ENCODE measurements at regions not wholly inside any gene's neighbourhood (a gene's known extent, or its start where the extent isn't known, plus 50 kb on each side); places are given as distances from the start of the nearest gene placed in this dataset.

DNA sequence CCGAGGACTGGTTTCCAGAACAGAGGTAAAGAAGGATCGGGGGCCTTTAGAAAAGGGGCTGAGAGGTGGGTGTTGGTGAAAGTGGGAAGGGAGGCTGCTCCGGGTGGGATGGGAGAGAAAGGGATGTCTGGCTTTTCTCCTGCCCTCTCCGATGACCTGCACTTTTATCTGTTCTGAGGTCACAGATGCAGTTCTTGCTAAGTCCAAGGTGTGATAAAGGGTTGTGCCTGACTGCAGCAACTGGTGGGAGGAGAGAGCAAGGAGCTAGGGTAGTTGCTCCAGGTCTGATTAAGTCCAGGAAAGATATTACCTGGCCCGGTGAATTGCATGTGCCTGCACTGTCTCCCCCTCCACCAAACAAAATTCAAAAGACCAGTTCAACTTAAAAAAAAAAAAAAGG is 145.6 kb upstream of the SOX4 start:
- TF ChIP-seq, protein P1, sequence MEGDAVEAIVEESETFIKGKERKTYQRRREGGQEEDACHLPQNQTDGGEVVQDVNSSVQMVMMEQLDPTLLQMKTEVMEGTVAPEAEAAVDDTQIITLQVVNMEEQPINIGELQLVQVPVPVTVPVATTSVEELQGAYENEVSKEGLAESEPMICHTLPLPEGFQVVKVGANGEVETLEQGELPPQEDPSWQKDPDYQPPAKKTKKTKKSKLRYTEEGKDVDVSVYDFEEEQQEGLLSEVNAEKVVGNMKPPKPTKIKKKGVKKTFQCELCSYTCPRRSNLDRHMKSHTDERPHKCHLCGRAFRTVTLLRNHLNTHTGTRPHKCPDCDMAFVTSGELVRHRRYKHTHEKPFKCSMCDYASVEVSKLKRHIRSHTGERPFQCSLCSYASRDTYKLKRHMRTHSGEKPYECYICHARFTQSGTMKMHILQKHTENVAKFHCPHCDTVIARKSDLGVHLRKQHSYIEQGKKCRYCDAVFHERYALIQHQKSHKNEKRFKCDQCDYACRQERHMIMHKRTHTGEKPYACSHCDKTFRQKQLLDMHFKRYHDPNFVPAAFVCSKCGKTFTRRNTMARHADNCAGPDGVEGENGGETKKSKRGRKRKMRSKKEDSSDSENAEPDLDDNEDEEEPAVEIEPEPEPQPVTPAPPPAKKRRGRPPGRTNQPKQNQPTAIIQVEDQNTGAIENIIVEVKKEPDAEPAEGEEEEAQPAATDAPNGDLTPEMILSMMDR (IDR thresholded peaks at IDR 0.05; ENCODE audit: low read depth, low read length) = no peak
- H3K4me3 ChIP-seq (ENCODE audit: low read depth, low read length) = no peak overlapping the region
- in situ Hi-C loops (cut with HindIII; ENCODE audit: low sequenced_read_pairs) = no loop called here
- no peak for DNase-seq (ENCODE audit: low read depth, low spot score)

DNA sequence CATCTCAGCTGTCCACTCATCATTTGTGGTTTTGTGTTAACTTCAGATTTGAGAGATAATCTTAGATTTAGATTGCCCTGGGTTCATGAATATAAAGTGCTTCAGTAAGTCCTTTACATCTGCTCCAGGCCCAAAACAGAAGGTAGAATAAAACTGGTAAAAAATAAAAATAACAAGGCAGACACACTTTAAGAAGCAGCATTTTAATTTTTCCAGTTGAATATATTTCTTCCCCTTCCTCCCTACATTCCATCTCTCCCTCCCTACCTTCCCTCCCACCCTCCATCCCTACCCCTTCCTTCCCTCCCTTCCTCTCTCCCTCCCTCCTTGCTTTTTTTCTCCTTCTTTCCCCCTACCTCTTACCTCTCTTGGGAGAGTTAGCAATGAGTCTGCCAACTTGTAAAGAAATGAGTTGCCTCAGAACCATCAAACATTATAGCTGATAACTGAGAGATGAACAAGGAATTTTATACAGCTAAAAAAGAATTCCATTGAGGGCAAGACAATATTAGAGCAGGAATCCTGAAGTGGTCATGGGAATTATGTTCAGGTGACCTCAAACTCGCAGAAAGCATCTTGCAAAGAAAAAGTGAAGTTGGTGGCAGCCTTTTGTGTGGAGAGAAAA is 145.0 kb upstream of the SOX4 start:
- H3K4me3 ChIP-seq (ENCODE audit: low read depth, low read length) = no peak overlapping the region
- in situ Hi-C loops (cut with HindIII; ENCODE audit: low sequenced_read_pairs) = no loop called here
- TF ChIP-seq, protein P1 (IDR thresholded peaks at IDR 0.05; ENCODE audit: low read depth, low read length) = no peak
- DNase-seq (ENCODE audit: low read depth, low spot score) = no peak

DNA sequence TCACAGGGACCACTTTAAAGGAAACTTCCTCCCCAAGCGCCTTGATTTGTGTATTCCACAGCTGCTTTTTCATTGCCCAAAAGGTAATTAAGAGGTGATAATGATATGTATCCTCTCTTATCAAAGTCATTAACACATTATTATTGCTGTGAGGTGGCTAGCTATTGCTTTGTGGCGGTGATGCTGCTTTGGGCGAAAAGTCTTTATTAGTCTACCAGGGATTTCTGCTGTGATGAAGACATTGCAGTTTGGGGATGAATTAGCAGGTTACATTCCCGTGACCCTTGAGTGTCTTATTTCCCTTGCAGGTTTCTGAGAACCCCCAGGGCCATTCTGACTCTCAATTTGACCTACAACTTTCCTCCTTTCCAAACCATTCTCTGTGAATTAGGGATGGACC is 143.4 kb upstream of the SOX4 start:
- in situ Hi-C loops (cut with HindIII; ENCODE audit: low sequenced_read_pairs) = no loop called here
- TF ChIP-seq, protein P1 (IDR thresholded peaks at IDR 0.05; ENCODE audit: low read depth, low read length) = no peak
- H3K4me3 ChIP-seq (ENCODE audit: low read depth, low read length) = no peak overlapping the region
- DNase-seq (ENCODE audit: low read depth, low spot score) = no peak

DNA sequence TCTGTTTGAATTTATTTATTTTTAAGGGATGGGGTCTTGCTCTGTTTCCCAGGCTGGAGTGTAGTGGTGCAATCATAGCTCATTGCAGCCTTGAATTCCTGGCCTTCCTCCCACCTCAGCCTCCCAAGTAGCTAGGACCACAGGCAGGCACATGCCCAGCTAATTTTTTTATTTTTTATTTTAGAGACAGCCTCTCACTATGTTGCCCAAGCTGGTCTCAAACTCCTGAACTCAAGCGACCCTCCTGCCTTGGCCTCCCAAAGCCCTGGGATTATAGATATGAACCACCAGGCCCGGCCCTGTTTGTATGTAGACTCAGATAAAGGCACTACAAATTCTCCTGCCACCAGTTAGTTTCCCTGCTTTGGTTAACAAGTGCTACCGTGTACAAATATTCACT is 142.9 kb upstream of the SOX4 start:
- no peak overlapping the region for H3K4me3 ChIP-seq (ENCODE audit: low read depth, low read length)
- in situ Hi-C loops (cut with HindIII; ENCODE audit: low sequenced_read_pairs) = no loop called here
- TF ChIP-seq, protein P1 (IDR thresholded peaks at IDR 0.05; ENCODE audit: low read depth, low read length) = no peak
- DNase-seq (ENCODE audit: low read depth, low spot score) = no peak

DNA sequence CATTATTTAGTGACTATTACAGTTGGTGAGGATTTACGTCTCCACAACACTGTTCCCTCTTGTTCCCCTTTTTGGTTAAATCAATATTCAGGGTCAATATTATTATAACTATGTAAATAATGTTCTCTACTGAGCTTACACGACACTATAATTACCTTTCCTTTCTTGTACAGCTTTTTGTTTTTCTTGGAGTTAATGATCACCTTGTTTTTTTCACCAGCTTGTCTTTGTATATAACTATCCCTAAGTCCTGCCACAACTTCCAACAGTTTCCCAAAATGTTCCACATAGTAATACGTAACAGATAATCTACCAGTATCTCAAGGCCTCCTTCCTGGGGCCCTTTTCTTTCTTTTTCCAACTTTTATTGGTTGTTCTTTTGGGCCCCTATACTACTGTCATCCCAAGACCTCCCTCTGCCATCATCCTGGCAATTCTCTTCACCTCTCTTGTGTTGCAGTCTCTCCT is 142.0 kb upstream of the SOX4 start:
- H3K4me3 ChIP-seq (ENCODE audit: low read depth, low read length) = no peak overlapping the region
- in situ Hi-C loops (cut with HindIII; ENCODE audit: low sequenced_read_pairs) = no loop called here
- DNase-seq (ENCODE audit: low read depth, low spot score) = no peak
- TF ChIP-seq, protein P1 (IDR thresholded peaks at IDR 0.05; ENCODE audit: low read depth, low read length) = no peak

DNA sequence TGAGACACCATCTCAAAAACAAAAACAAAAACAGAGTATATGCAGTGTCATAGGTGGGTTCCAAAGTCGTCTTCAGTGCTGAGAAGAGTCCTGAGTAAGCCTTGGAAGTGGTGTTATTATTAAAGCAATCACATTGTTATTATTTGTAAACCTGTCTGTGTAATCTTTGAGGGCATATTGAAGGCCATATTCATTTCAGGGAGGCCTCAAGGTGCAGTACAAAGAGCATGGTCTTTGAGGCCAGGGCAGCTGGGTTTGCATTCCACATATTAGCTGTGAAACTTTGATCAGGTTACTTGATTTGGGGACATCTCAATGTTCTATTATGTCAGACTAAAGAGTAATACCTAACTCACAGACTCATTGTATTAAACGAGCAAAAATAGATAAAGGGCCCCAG is 139.3 kb upstream of the SOX4 start:
- no peak overlapping the region for H3K4me3 ChIP-seq (ENCODE audit: low read depth, low read length)
- in situ Hi-C loops (cut with HindIII; ENCODE audit: low sequenced_read_pairs) = no loop called here
- TF ChIP-seq, protein P1 (IDR thresholded peaks at IDR 0.05; ENCODE audit: low read depth, low read length) = no peak
- DNase-seq (ENCODE audit: low read depth, low spot score) = no peak
